Activated CD8-positive, alpha-beta T cell treated with anti-CD3 and anti-CD28 coated beads, Interleukin-2, amount 10 ng/mL, durations not matched to agents 7 days and 5 days (primary cell): ENCODE measurements at regions not wholly inside any gene's neighbourhood (a gene's known extent, or its start where the extent isn't known, plus 50 kb on each side); places are given as distances from the start of the nearest gene placed in this dataset.

Experiments used
- ATAC-seq: fragments of 150-1000 bp; cut with Tn5 transposase; one replicate; pipeline ENCODE4 v1.10.0; 2021; ENCODE audit warnings: moderate library complexity
- CTCF ChIA-PET: fragments of 350-600 bp; sonication (Branson Sonifier 250); formaldehyde crosslinking; loops from one replicate; lab custom pipeline; 2021; ENCODE audit warnings: antibody characterized with exemption; lab: Charles Lee
- POLR2A ChIA-PET: fragments of 350-600 bp; sonication (Branson Sonifier 250); formaldehyde crosslinking; loops from one replicate; lab custom pipeline; 2021; ENCODE audit warnings: antibody characterized with exemption; lab: Charles Lee
- DNase-seq: peaks from one replicate; pipeline ENCODE4 v3.0.0-alpha.2; 2020
- H3K27ac Mint-ChIP-seq: one replicate; pipeline ENCODE4 v1.8.0; 2021; ENCODE audit warnings: mild to moderate bottlenecking, mixed read lengths
- H3K27me3 Mint-ChIP-seq: one replicate; pipeline ENCODE4 v1.8.0; 2021; ENCODE audit warnings: low read depth, mixed read lengths
- H3K36me3 Mint-ChIP-seq: one replicate; pipeline ENCODE4 v1.8.0; 2021; ENCODE audit warnings: low read depth, mixed read lengths
- H3K4me1 Mint-ChIP-seq: one replicate; pipeline ENCODE4 v1.8.0; 2021; ENCODE audit warnings: low read depth, mixed read lengths
- H3K4me3 Mint-ChIP-seq: one replicate; pipeline ENCODE4 v1.8.0; 2021; ENCODE audit warnings: mild to moderate bottlenecking, mixed read lengths
- H3K9me3 Mint-ChIP-seq: one replicate; pipeline ENCODE4 v1.8.0; 2022; ENCODE audit warnings: mixed read lengths; ENCODE audit not compliant: insufficient read depth

DNA sequence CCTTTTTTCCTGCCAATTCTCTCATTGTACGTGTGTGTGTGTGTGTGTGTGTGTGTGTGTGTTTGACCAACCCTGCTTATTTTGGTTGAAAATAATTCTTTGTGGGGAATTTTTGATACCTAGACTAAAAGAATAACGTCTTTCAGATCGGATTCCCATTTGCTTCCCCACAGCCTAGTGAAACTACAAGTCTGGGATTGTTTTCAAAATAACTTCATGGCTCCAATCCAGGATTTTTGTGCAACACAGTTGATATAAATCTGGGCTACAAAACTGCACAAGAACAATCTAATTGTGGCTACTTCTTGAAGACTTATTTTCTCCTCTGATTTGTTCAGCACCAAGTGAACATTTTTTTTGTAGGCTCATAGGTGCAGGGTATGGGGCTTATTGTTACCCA is 332.8 kb upstream of the MIR17HG start:
- Mint-ChIP-seq H3K4me1 (no peaks in the 10 kb centered on the region), H3K4me3 (no peak overlapping the region), H3K27me3 (no peaks in the 10 kb centered on the region), H3K27ac (no peak overlapping the region), H3K36me3 (no peaks in the 10 kb centered on the region), H3K9me3 (no peaks in the 10 kb centered on the region)
- DNase-seq, result no peak
- ChIA-PET CTCF (no interaction called here), POLR2A (no interaction called here)
- no peak for ATAC-seq

DNA sequence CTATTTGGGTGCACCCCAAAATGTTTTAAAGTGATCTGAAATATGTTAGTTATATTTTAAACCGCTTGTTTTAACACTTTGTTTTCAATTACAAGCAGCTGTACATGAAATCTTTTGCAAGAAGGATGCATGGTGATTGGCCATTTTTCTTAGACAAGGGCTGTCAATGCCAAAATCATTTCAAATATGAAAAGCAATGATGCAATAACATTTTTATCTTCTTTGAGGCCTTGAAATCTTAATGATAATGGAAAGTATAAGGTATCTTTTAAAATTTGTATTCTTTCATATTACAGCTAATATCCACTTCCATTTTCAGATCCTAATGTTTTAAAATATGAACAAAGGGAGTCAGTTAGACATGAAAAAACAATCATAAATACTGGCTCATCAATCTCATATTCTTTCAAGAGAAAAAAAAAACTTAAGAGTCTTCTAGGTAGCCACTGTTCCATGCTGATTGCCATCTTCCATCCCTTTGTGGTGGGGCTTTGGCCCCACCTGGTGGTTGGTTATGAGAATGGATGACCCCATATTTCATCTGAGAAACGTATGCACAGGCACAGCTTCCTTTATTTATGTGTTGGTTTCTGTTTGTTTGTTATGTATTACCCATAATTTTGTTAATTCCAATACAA is 330.3 kb upstream of the MIR17HG start:
- DNase-seq, result peak; percentile 36
- Mint-ChIP-seq H3K36me3 (no peaks in the 10 kb centered on the region), H3K9me3 (no peaks in the 10 kb centered on the region), H3K4me3 (no peak overlapping the region), H3K27me3 (no peaks in the 10 kb centered on the region), H3K4me1 (no peaks in the 10 kb centered on the region), H3K27ac (no peak overlapping the region)
- ChIA-PET CTCF (interaction anchor here (0.6 kb wide), 1 partner anchor 16 kb away, joined by 5 read pairs; no protein-coding TSS in a partner anchor), POLR2A (no interaction called here)
- ATAC-seq, result no peak

DNA sequence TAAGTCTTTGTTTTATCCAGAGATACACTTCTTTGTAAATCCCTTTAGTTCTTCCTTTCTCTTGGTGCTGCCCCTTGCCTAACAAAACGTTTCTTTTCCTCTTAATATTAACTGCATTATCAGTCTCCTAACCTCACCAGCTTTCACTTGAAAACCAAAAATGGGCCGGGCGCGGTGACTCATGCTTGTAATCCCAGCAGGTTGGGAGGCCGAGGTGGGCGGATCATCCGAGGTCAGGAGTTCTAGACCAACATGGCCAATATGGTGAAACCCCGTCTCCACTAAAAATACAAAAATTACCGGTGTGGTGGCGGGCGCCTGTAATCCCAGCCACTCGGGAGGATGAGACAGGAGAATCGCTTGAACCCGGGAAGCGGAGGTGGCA is 329.8 kb upstream of the MIR17HG start:
- H3K4me1 Mint-ChIP-seq, result no peaks in the 10 kb centered on the region
- no peak for DNase-seq
- no peaks in the 10 kb centered on the region for H3K9me3 Mint-ChIP-seq
- POLR2A ChIA-PET, result no interaction called here
- H3K36me3 Mint-ChIP-seq, result no peaks in the 10 kb centered on the region
- H3K27ac Mint-ChIP-seq, result no peak overlapping the region
- CTCF ChIA-PET, result interaction anchor here (0.6 kb wide), 1 partner anchor 16 kb away, joined by 5 read pairs; no protein-coding TSS in a partner anchor
- no peaks in the 10 kb centered on the region for H3K27me3 Mint-ChIP-seq
- no peak for ATAC-seq
- H3K4me3 Mint-ChIP-seq, result no peak overlapping the region

DNA sequence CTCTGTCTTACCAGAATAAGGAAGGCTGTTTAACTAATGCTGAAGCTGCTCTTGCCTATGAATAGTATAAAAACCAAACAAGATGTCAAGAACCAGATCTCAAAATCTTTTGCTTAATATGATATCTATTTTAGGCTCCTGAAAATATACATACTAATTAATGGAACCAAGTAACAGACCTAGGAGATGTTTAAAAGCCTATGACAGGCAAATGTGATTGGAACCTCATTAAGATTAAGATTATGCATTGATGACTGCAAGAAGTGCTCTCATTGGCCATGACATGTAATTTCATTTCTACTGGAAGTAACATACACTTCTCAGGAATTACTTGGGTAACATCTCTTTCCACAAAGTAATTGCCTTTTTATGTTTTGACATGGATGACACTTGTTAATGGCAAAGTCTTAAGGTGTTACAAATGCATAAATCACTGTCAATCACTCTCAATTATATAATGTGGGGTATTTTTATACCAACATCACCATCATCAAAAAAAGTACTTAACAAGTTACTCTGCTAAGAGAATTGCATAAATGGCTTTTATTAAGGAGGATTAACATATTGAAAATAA is 326.9 kb upstream of the MIR17HG start:
- ATAC-seq, result no peak
- ChIA-PET CTCF (no interaction called here), POLR2A (no interaction called here)
- no peak overlapping the region for H3K27ac Mint-ChIP-seq
- no peaks in the 10 kb centered on the region for H3K36me3 Mint-ChIP-seq
- H3K4me3 Mint-ChIP-seq, result no peak overlapping the region
- no peak for DNase-seq
- H3K27me3 Mint-ChIP-seq, result no peaks in the 10 kb centered on the region
- H3K4me1 Mint-ChIP-seq, result no peaks in the 10 kb centered on the region
- no peaks in the 10 kb centered on the region for H3K9me3 Mint-ChIP-seq

DNA sequence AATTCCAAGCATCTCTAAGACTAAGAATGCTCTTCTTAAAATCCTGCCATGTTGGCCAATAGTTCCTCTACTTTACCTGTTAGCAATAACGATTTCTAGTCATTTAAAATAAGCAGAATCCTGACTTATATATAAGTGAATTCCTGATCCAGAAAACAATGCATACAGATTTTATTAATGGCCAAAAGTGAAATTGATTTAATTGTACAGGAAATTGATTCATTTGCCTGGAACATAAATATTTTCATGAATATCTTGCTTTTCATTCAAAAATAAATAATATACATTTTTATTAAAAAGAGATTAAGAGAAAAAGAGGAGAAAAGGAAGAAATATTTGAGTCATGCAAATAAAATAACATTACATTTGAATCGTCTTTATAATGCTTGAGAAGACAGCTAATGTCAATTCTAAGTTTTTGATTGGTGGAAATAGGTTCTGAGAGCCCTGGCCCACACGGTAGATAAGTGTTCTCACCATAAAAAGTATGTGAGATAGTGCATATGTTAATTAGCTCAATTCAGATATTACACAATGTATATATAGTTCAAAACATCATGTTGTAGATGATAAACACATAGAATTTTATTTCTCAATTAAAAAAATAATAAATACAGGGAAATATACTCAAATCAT is 323.2 kb upstream of the MIR17HG start:
- no peaks in the 10 kb centered on the region for H3K36me3 Mint-ChIP-seq
- H3K27ac Mint-ChIP-seq, result no peak overlapping the region
- no peaks in the 10 kb centered on the region for H3K9me3 Mint-ChIP-seq
- no peak for ATAC-seq
- no peak for DNase-seq
- H3K27me3 Mint-ChIP-seq, result no peaks in the 10 kb centered on the region
- ChIA-PET POLR2A (no interaction called here), CTCF (no interaction called here)
- H3K4me3 Mint-ChIP-seq, result no peak overlapping the region
- no peaks in the 10 kb centered on the region for H3K4me1 Mint-ChIP-seq

DNA sequence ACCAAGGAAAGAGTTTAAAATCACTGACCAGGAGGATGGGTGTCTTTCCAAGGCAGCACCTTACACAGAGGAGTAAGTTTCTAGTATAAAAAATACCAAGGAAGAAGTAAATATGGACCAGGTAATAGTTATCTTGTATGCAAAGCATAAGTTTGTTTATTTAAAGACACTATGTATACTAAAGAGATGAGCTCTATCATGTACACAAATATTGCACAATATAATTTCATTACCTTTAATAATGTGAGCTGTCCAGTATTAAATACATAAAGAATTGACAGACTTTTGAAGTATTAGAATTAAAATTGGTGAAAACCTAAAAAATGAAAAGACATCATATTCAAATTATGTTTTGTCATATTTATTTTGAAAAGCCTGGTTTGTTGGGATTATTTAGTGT is 322.0 kb upstream of the MIR17HG start:
- Mint-ChIP-seq H3K9me3 (no peaks in the 10 kb centered on the region), H3K27ac (no peak overlapping the region), H3K4me1 (no peaks in the 10 kb centered on the region), H3K36me3 (no peaks in the 10 kb centered on the region), H3K27me3 (no peaks in the 10 kb centered on the region), H3K4me3 (no peak overlapping the region)
- CTCF ChIA-PET, result no interaction called here
- no peak for DNase-seq
- POLR2A ChIA-PET, result no interaction called here
- no peak for ATAC-seq

DNA sequence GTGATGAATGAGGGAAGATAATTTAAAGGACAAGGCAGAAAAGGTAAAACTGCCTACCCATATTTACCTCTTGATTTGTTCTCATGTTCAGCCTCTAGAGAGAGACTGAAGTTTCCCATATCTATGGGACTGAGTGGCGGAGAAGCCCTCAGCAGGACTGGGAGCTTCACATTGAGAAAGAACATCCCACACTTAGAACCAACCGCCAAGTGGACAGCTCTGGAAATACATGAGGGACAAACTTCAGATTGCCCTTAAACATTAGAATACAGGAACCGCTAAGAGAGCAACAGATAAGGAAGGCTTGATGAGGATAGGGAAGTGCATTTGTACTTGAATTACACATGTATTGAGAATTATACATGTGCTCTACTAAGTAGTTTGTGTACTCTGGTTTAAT is 316.0 kb upstream of the MIR17HG start:
- no peaks in the 10 kb centered on the region for H3K27me3 Mint-ChIP-seq
- no peaks in the 10 kb centered on the region for H3K4me1 Mint-ChIP-seq
- H3K4me3 Mint-ChIP-seq, result no peak overlapping the region
- DNase-seq, result no peak
- ChIA-PET POLR2A (no interaction called here), CTCF (no interaction called here)
- ATAC-seq, result no peak
- no peaks in the 10 kb centered on the region for H3K36me3 Mint-ChIP-seq
- no peak overlapping the region for H3K27ac Mint-ChIP-seq
- no peaks in the 10 kb centered on the region for H3K9me3 Mint-ChIP-seq

DNA sequence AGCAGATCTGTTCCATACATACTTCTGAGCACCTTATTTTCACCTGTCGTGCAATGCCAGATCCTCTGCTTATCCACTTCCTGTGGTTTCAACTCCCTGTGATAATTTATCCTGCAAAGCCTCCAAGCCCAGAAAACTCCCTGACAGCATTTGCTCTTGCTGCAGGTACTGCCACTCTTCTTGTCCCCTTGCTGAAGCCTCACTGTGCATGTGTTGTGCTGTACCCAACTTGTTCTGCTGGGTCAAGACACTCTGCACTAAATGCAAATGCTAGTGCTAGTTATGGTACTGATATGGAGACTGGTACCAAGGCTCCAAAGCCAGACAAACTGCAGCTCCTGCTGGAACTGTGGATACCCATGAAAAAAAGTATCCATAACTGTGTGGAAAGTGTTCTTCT is 315.4 kb upstream of the MIR17HG start:
- Mint-ChIP-seq H3K9me3 (no peaks in the 10 kb centered on the region), H3K36me3 (no peaks in the 10 kb centered on the region), H3K4me1 (no peaks in the 10 kb centered on the region), H3K27ac (no peak overlapping the region), H3K27me3 (no peaks in the 10 kb centered on the region), H3K4me3 (no peak overlapping the region)
- ATAC-seq, result no peak
- POLR2A ChIA-PET, result no interaction called here
- no peak for DNase-seq
- CTCF ChIA-PET, result no interaction called here

DNA sequence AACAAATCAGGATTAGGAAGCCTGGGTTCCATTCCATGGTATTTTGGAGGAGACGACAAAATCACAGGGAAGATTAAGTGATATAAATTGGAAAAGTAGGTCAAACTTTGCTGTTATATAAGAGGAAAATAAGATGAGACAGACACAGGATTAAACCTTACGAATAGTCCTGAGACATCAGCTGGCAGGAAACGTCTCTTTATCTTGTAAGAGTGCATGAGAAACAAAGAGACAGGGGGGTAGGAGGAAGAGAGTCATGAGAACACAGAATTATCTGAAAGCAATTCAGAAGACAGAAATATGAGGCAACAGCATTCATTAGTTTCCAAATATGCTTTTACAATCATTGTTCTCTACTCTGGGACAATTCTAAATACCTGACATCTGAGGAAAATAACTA is 310.6 kb upstream of the MIR17HG start:
- no peak overlapping the region for H3K4me3 Mint-ChIP-seq
- no peak overlapping the region for H3K27ac Mint-ChIP-seq
- no peak for DNase-seq
- ChIA-PET CTCF (no interaction called here), POLR2A (no interaction called here)
- H3K27me3 Mint-ChIP-seq, result no peaks in the 10 kb centered on the region
- ATAC-seq, result no peak
- H3K36me3 Mint-ChIP-seq, result no peaks in the 10 kb centered on the region
- H3K9me3 Mint-ChIP-seq, result no peaks in the 10 kb centered on the region
- H3K4me1 Mint-ChIP-seq, result no peaks in the 10 kb centered on the region

DNA sequence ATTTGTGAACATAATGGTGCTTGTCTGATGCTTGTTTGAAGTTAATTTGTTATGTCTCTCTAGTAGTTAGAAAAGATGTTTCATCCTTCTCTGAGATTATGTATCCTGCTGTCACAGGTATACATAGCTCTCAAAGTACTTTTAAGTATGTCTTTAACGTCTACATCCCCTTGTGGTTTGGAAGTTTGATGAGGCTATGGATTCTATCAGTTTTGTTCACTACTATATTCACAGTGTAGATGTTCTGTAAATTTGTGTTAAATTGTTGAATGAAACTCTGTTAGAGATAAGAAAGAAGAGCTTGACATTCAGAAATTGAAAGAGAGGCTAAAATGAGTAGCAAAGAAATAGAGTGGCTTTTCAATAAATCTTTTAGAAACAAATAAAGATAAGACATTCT is 304.6 kb upstream of the MIR17HG start:
- no peaks in the 10 kb centered on the region for H3K36me3 Mint-ChIP-seq
- CTCF ChIA-PET, result no interaction called here
- H3K27ac Mint-ChIP-seq, result no peak overlapping the region
- ATAC-seq (no peak), DNase-seq (no peak)
- H3K27me3 Mint-ChIP-seq, result no peaks in the 10 kb centered on the region
- no peak overlapping the region for H3K4me3 Mint-ChIP-seq
- no peaks in the 10 kb centered on the region for H3K4me1 Mint-ChIP-seq
- H3K9me3 Mint-ChIP-seq, result no peaks in the 10 kb centered on the region
- POLR2A ChIA-PET, result no interaction called here

DNA sequence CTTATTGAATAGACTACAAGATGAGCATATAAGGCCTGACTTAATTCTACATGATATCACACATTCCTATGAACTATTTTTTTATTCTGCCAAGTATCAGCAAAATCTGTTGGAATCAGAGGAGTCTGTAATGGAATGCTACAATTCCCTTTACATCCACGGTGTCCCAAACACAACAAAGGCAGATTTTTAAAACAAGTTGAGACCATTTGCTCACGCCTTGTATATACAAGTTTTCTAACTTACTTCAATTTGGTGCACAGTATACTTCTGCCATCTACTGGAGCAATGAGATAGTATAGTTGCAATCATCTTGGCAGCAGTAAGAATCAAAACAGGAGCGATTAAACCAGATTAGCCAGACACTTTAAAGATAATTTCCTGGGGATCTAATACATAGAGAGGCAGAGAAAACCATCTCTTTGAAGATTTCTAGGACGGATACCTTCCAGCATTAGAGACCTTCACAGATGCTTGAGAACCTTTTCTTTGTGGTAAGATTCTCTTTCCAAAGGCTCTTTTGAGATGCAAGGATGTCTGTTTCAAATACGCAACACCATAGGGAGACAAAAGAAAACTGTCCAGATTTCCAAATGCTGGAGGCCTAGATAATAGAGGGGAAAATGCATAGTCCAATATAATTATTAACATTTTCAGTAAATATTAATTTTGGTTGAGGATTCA is 302.0 kb upstream of the MIR17HG start:
- no peaks in the 10 kb centered on the region for H3K36me3 Mint-ChIP-seq
- POLR2A ChIA-PET, result no interaction called here
- DNase-seq, result no peak
- H3K4me1 Mint-ChIP-seq, result no peaks in the 10 kb centered on the region
- no peaks in the 10 kb centered on the region for H3K9me3 Mint-ChIP-seq
- H3K27me3 Mint-ChIP-seq, result no peaks in the 10 kb centered on the region
- CTCF ChIA-PET, result no interaction called here
- H3K27ac Mint-ChIP-seq, result no peak overlapping the region
- no peak for ATAC-seq
- no peak overlapping the region for H3K4me3 Mint-ChIP-seq

DNA sequence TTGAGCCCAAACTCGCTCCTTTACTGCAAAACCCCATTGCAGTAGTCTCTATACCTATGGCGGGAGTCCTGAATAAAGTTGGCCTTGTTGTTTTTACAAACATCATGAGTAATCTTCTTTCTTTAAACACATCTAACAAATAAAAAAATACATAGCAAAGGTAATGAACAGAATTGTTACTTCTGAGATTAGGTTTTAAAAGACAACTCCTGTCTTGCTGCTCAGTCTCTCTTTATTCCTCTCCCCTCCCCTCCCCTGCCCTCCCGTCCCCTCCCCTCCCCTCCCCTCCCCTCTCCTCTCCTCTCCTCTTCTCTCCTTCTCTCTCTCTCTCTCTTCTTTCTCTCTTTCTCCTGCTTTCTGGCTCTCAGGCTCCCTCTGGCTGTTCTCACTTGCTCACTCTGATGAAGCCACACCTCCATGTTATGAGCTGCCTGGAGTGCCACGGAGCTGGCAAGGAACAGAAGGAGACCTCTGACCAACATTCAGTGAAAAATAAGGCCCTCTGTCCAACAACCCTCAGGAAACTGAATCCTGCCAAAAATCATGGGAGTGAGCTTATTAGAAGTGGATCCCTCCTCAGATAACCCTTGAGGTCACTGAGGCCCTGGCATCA is 300.7 kb upstream of the MIR17HG start:
- no peaks in the 10 kb centered on the region for H3K36me3 Mint-ChIP-seq
- no peak overlapping the region for H3K27ac Mint-ChIP-seq
- no peaks in the 10 kb centered on the region for H3K9me3 Mint-ChIP-seq
- ChIA-PET CTCF (no interaction called here), POLR2A (no interaction called here)
- no peak for ATAC-seq
- no peak overlapping the region for H3K4me3 Mint-ChIP-seq
- no peak for DNase-seq
- H3K27me3 Mint-ChIP-seq, result no peaks in the 10 kb centered on the region
- no peaks in the 10 kb centered on the region for H3K4me1 Mint-ChIP-seq
